ENCODE measurements at regions not wholly inside any gene's neighbourhood (a gene's known extent, or its start where the extent isn't known, plus 50 kb on each side); places are given as distances from the start of the nearest gene placed in this dataset.

DNA sequence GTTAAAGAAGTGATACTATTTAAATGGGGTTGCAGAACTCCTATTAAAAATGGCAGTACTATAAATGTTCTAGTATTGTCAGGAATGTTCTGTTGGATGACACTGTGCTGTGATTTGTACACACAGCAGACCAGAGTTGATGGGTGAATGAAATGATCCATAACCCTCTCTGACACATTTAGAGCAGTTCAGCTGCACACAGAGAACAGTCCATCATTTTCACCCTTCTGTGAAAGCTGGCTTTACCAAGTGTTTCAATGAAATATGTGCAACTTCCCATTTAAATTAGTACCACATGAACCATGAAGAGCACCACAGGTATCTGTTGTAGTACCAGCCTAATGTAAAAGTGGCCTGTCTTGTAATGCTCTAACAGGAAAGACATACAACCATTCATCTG is 981.4 kb downstream of the TMEM182 start:
- Mint-ChIP-seq H3K27me3 (ENCODE audit: low read depth) (peaks cover 8% of the 10 kb centered on the region), H3K27ac (no peak overlapping the region), H3K36me3 (no peaks in the 10 kb centered on the region), H3K4me1 (peaks cover 1% of the 10 kb centered on the region), H3K4me3 (no peak overlapping the region), H3K9me3 (no peaks in the 10 kb centered on the region)
- no peak for DNase-seq (ENCODE audit: low spot score in 2 of 2, unreplicated experiment in 2 of 2)
- TF ChIP-seq, protein P1, sequence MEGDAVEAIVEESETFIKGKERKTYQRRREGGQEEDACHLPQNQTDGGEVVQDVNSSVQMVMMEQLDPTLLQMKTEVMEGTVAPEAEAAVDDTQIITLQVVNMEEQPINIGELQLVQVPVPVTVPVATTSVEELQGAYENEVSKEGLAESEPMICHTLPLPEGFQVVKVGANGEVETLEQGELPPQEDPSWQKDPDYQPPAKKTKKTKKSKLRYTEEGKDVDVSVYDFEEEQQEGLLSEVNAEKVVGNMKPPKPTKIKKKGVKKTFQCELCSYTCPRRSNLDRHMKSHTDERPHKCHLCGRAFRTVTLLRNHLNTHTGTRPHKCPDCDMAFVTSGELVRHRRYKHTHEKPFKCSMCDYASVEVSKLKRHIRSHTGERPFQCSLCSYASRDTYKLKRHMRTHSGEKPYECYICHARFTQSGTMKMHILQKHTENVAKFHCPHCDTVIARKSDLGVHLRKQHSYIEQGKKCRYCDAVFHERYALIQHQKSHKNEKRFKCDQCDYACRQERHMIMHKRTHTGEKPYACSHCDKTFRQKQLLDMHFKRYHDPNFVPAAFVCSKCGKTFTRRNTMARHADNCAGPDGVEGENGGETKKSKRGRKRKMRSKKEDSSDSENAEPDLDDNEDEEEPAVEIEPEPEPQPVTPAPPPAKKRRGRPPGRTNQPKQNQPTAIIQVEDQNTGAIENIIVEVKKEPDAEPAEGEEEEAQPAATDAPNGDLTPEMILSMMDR (IDR thresholded peaks at IDR 0.05; ENCODE audit: unreplicated experiment) = no peak

DNA sequence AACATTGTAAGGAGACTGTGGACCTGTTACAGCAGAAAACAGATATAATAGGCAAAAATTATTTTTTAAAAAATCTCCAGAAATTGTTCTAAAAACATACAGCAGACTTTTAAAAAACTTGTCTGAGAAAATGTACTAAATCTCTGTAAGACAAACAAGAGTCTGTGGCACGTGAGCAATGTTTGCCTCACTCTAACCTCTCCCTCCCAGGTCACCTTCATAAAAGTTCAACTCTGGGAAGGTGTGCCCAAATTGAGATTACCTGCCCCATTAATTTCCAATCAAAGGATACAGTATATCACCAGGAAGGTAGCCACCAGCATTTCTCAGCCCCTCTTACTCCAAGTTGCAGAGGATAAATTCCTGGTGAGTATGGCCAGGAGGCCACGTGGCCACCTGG is 992.7 kb downstream of the TMEM182 start:
- TF ChIP-seq, protein P1 (IDR thresholded peaks at IDR 0.05; ENCODE audit: unreplicated experiment) = no peak
- Mint-ChIP-seq H3K27ac (no peak overlapping the region), H3K4me1 (no peaks in the 10 kb centered on the region), H3K36me3 (no peaks in the 10 kb centered on the region), H3K9me3 (no peaks in the 10 kb centered on the region), H3K4me3 (no peak overlapping the region), H3K27me3 (ENCODE audit: low read depth) (no peaks in the 10 kb centered on the region)
- DNase-seq (ENCODE audit: low spot score in 2 of 2, unreplicated experiment in 2 of 2) = no peak

DNA sequence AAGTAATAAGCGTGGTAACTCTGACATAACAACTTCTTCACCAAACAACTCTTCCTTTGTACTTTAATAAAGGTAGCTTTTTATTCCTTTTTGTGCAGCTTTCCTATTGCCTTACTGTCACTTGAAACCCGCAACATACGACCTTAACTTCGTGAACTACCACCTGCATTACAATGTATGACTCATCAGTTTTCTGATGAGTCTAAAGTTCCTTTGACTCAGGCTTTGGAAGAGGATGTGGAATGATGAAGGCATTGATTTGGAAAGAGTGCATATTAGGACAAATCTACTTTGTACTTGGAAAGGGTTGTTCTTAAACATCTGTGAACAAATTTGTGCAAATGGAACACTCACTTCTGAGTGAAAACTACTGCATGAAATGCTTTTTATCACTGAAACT is 1012.1 kb downstream of the TMEM182 start:
- Mint-ChIP-seq H3K9me3 (no peaks in the 10 kb centered on the region), H3K4me3 (no peak overlapping the region), H3K27ac (no peak overlapping the region), H3K27me3 (ENCODE audit: low read depth) (no peaks in the 10 kb centered on the region), H3K36me3 (no peaks in the 10 kb centered on the region), H3K4me1 (no peaks in the 10 kb centered on the region)
- no peak for DNase-seq (ENCODE audit: low spot score in 2 of 2, unreplicated experiment in 2 of 2)
- TF ChIP-seq, protein P1 (IDR thresholded peaks at IDR 0.05; ENCODE audit: unreplicated experiment) = no peak

DNA sequence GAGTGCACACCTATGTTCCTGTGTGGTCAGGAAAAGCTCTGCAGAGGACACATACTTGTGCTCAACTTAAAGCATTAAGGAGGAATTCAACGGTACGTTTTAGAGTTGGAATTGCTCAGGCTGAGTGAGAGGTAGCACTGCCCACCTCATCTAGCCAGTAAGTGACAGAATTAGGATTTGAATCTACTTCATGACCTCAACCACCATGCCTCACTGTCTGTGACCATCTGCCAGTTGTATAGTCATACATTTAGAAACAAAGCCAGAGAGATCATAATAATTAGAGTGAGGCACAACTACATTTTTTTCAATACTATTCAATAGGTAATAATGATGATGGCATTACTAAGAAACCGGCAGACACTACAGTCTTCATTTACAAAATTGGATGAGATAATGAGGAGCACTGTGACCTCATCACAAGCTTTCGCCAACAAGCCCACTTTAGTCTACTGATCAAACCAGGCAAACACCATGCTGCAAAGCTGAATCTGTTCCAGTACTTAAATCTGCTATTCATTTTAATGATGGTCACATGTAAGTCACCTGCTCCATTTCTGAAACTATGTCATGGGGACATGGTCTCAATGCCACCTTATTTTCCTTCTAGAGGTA is 1018.4 kb downstream of the TMEM182 start:
- H3K36me3 Mint-ChIP-seq = no peaks in the 10 kb centered on the region
- peaks cover 12% of the 10 kb centered on the region for H3K27me3 Mint-ChIP-seq (ENCODE audit: low read depth)
- DNase-seq (ENCODE audit: low spot score in 2 of 2, unreplicated experiment in 2 of 2) = no peak
- no peak overlapping the region for H3K4me3 Mint-ChIP-seq
- H3K9me3 Mint-ChIP-seq = no peaks in the 10 kb centered on the region
- TF ChIP-seq, protein P1 (IDR thresholded peaks at IDR 0.05; ENCODE audit: unreplicated experiment) = no peak
- no peaks in the 10 kb centered on the region for H3K4me1 Mint-ChIP-seq
- no peak overlapping the region for H3K27ac Mint-ChIP-seq

DNA sequence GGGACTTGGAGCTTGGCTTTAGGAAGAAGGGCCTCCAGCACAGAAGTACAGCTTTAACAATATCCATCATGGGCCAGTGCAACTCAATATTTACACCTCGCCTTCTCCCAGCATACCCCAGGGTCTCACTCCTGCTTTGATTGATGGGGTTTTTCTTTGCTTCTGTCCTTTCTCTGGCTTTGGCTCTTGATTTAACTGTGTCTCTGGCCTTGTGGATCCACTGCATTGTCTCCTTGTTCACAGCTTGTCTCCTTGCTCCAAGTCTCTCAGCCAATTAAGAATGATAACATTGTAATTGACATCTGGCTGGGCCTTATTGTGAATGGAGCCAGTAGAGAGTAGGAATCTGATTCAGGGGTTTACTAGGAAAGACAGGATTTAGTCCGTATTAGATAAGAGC is 1019.5 kb downstream of the TMEM182 start:
- H3K9me3 Mint-ChIP-seq = no peaks in the 10 kb centered on the region
- TF ChIP-seq, protein P1 (IDR thresholded peaks at IDR 0.05; ENCODE audit: unreplicated experiment) = no peak
- no peak overlapping the region for H3K4me3 Mint-ChIP-seq
- H3K27me3 Mint-ChIP-seq (ENCODE audit: low read depth) = peaks cover 16% of the 10 kb centered on the region
- no peak overlapping the region for H3K27ac Mint-ChIP-seq
- H3K4me1 Mint-ChIP-seq = no peaks in the 10 kb centered on the region
- no peak for DNase-seq (ENCODE audit: low spot score in 2 of 2, unreplicated experiment in 2 of 2)
- no peaks in the 10 kb centered on the region for H3K36me3 Mint-ChIP-seq

DNA sequence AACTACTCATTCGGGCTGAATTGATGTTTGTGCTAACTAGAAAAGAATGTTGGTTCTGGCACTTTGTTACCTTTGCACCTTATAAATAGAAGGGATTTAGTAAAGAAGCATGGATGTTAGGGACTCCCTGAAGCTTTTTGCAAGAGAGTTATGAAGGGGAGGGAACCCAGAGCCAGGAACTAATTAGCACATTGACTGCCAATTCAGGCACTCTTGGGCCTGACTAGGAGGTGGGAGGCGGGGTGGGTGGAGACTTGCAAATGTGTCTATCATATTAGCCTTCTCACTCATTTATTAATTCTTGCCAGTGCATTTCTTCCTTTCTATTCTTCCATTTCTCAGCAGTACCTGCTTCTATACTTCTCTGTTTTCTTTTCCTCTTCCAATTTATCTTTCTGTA is 1022.4 kb downstream of the TMEM182 start:
- Mint-ChIP-seq H3K36me3 (no peaks in the 10 kb centered on the region), H3K27me3 (ENCODE audit: low read depth) (peaks cover 18% of the 10 kb centered on the region), H3K9me3 (no peaks in the 10 kb centered on the region), H3K4me3 (no peak overlapping the region), H3K4me1 (peaks cover under 1% of the 10 kb centered on the region), H3K27ac (no peak overlapping the region)
- DNase-seq (ENCODE audit: low spot score in 2 of 2, unreplicated experiment in 2 of 2) = no peak
- TF ChIP-seq, protein P1 (IDR thresholded peaks at IDR 0.05; ENCODE audit: unreplicated experiment) = no peak
